AG04450 (cell line): ENCODE measurements at regions not wholly inside any gene's neighbourhood (a gene's known extent, or its start where the extent isn't known, plus 50 kb on each side); places are given as distances from the start of the nearest gene placed in this dataset.
"Not testable (repeated sequence)": the region's sequence is repeated elsewhere in the genome, so short reads cannot be mapped to it uniquely, and the experiment has no call there.

Experiments
- CTCF ChIA-PET: fragments of 300-600, 350-600 bp; formaldehyde crosslinking; extraction: SDS; loops from one replicate; lab custom pipeline; 2022; ENCODE audit warnings: antibody characterized with exemption, inconsistent platforms; lab: Charles Lee
- POLR2A ChIA-PET: fragments of 350-600 bp; formaldehyde crosslinking; extraction: SDS; loops from one replicate; lab custom pipeline; 2021; ENCODE audit warnings: antibody characterized with exemption, inconsistent platforms; lab: Yijun Ruan, JAX
- DNase-seq: peaks from one replicate; pipeline ENCODE4 v3.0.0-alpha.2; 2011; ENCODE audit warnings: low read depth, low spot score
- H3K27ac ChIP-seq: one replicate; pipeline ENCODE4 v1.5.1; 2012; ENCODE audit warnings: low read depth, low read length, control low read depth
- H3K27me3 ChIP-seq: one replicate; pipeline ENCODE4 v1.6.0; 2012; ENCODE audit warnings: low read length; ENCODE audit not compliant: control insufficient read depth, insufficient read depth
- H3K4me3 ChIP-seq: 2 replicates; pipeline ENCODE4 v1.5.1; 2011; ENCODE audit warnings: mild to moderate bottlenecking, low read depth, low read length, control low read depth
- H3K9me3 ChIP-seq: 2 replicates; pipeline ENCODE4 v1.5.1; 2012; ENCODE audit warnings: low read length; ENCODE audit not compliant: control insufficient read depth, insufficient read depth
- TF ChIP-seq, protein P1 (sequence below): IDR thresholded peaks from 2 replicates; pipeline ENCODE4 v1.5.1; 2011; ENCODE audit warnings: low read depth, low read length, control low read depth, inconsistent platforms

- ChIA-PET POLR2A (no interaction called here), CTCF (interaction anchor here (0.7 kb wide), 1 partner anchor 1009 kb away, joined by 3 read pairs; no protein-coding TSS in a partner anchor)
- Histone ChIP-seq H3K27me3 (peaks cover 1% of the 10 kb centered on the region), H3K9me3 (no peaks in the 10 kb centered on the region; the same call in 1 of the 2 replicates), H3K4me3 (no peak overlapping the region), H3K27ac (no peak overlapping the region)
- TF ChIP-seq, protein P1, sequence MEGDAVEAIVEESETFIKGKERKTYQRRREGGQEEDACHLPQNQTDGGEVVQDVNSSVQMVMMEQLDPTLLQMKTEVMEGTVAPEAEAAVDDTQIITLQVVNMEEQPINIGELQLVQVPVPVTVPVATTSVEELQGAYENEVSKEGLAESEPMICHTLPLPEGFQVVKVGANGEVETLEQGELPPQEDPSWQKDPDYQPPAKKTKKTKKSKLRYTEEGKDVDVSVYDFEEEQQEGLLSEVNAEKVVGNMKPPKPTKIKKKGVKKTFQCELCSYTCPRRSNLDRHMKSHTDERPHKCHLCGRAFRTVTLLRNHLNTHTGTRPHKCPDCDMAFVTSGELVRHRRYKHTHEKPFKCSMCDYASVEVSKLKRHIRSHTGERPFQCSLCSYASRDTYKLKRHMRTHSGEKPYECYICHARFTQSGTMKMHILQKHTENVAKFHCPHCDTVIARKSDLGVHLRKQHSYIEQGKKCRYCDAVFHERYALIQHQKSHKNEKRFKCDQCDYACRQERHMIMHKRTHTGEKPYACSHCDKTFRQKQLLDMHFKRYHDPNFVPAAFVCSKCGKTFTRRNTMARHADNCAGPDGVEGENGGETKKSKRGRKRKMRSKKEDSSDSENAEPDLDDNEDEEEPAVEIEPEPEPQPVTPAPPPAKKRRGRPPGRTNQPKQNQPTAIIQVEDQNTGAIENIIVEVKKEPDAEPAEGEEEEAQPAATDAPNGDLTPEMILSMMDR: peak; percentile 28
- peak; percentile 13 for DNase-seq
Measured at GRCh38 chr1:230568008-230568407, 74.3 kb upstream of the COG2 start.

GRCh38 chr1:230567221-230567575 is 75.1 kb upstream of the COG2 start:
- no peak overlapping the region for H3K27ac ChIP-seq
- peaks cover 2% of the 10 kb centered on the region for H3K27me3 ChIP-seq
- TF ChIP-seq, protein P1: no peak
- POLR2A ChIA-PET: no interaction called here
- no peak overlapping the region for H3K4me3 ChIP-seq
- no peaks in the 10 kb centered on the region; the same call in 1 of the 2 replicates for H3K9me3 ChIP-seq
- no peak for DNase-seq
- CTCF ChIA-PET: no interaction called here

GRCh38 chr1:230566532-230567220 is 75.6 kb upstream of the COG2 start:
- H3K27me3 ChIP-seq, H3K9me3 ChIP-seq, POLR2A ChIA-PET, H3K4me3 ChIP-seq, H3K27ac ChIP-seq, DNase-seq, CTCF ChIA-PET: not testable (repeated sequence)

DNA sequence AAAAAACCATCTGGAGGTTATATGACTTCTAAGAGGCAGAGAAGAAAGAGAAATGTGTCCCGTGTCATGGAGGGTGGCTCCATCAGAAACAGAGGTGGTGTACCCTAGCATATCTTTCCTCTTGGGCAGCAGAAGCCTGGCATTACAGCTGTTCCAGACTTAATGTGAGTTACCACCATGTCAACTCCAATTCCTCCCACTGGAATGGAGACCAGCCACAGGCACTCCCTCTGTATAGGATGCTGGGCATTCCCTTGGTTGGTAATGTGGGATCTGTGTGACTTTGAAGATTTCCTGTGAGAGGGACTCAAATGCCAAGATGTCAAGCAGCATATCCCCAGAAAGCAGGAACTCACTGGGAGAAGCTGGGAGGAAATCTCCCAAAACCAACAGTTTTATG is 77.1 kb upstream of the COG2 start:
- peaks cover 2% of the 10 kb centered on the region for H3K27me3 ChIP-seq
- no peak overlapping the region for H3K27ac ChIP-seq
- TF ChIP-seq, protein P1: no peak
- no peak overlapping the region for H3K4me3 ChIP-seq
- CTCF ChIA-PET: no interaction called here
- H3K9me3 ChIP-seq: no peaks in the 10 kb centered on the region; the same call in 1 of the 2 replicates
- no peak for DNase-seq
- POLR2A ChIA-PET: no interaction called here

- Histone ChIP-seq H3K27ac (no peak overlapping the region), H3K4me3 (no peak overlapping the region), H3K27me3 (peaks cover 2% of the 10 kb centered on the region), H3K9me3 (no peaks in the 10 kb centered on the region; the same call in 1 of the 2 replicates)
- TF ChIP-seq, protein P1: no peak
- CTCF ChIA-PET: no interaction called here
- DNase-seq: no peak
- POLR2A ChIA-PET: no interaction called here
Measured at GRCh38 chr1:230563591-230563990, 78.7 kb upstream of the COG2 start.
